ENCODE measurements at regions not wholly inside any gene's neighbourhood (a gene's known extent, or its start where the extent isn't known, plus 50 kb on each side); places are given as distances from the start of the nearest gene placed in this dataset.
"Not testable (repeated sequence)": the region's sequence is repeated elsewhere in the genome, so short reads cannot be mapped to it uniquely, and the experiment has no call there.

DNA sequence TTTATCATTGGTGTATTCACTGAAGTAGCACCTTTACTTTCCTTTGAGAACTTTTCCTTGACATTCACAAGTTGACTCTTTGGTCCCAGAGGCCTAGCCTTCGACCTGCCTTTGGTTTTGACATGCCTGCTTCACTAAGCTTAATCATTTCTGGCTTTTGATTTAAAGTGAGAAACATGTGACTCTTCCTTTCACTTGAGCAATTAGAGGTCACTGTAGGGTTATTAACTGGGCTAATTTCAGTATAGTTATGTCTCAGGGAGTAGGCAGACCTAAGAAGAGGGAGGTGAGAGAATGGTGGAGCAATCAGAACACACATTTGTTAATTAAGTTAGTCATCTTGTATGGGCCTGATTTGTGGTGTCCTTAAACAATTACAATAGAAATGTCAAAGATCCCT lies 1040.7 kb upstream of the SLC39A10 start:
- no peak for DNase-seq

DNA sequence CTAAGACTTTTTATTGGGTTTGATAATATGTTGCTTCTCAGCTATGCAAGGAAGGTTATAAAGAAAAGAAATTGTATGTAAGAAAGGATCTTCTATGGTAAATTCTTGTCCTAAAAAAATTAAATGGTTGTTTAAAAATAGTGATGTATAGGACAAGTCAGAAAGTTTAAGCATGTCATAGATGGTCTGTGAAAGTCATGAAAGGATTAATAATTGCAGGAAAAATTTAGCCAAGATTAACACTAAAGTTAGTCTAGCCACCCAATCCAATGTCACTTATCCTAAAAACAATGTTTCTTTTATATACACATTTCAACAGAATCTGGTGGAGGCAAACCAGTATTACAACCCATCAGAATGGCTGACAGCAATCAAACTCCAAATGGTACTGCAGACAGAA lies 1046.7 kb upstream of the SLC39A10 start:
- no peak for DNase-seq

DNA sequence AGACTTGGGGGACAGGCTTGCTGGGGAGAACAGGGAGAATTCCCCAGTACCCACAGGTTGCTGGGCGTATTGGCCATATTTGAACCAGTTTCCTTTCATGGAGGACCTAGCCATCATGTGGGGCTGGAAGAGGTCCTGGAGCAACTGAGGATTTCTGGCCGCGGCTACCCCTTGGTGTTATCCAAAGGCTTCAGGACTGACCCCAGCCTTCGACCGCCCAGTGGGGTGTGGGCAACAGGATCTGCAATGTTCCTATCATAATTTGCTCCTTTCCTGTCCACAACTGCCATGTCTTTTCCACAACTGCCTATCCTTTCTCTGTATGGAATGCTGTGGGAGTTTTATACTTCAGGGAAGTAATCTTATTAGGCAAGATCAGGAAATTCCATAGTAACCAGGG lies 1053.6 kb upstream of the SLC39A10 start:
- no peak for DNase-seq

DNA sequence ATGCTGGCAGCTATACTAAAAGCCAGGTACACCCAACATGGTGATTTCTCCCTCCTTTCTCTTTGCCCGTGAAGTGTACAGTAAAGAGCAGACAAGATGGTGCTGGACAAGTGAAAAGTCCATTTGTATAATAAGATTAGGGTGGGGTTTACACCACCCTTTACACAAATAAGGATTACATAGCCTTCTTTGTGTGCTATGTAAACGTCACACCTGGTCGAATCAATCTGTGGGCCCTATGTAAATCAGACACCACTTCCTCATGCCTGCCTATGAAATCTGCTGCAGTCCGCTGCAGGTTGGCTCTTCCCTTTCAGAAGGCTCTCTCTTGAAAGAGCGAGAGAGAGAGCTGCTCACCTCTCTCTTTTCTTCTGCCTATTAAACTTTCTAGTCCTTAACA lies 1054.3 kb upstream of the SLC39A10 start:
- no peak for DNase-seq

DNA sequence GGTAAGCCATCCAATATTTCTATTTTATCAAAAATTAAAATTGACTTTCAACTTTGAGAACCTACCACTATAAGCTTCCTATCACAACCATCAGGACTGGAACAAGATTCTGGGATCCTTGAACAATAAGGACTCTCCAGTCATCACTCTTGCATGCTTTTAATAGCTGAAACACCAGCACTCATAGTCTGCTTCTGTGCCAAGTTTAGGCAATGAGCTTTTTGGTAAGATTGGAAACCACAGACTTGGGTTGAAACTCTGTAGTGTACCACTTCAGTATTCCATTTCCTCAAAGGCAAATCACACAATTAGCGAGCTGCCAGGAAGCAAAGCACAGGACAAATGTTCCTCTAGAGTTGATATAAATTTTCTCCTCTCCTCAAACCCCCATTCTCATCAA lies 1065.8 kb upstream of the SLC39A10 start:
- no peak for DNase-seq

DNA sequence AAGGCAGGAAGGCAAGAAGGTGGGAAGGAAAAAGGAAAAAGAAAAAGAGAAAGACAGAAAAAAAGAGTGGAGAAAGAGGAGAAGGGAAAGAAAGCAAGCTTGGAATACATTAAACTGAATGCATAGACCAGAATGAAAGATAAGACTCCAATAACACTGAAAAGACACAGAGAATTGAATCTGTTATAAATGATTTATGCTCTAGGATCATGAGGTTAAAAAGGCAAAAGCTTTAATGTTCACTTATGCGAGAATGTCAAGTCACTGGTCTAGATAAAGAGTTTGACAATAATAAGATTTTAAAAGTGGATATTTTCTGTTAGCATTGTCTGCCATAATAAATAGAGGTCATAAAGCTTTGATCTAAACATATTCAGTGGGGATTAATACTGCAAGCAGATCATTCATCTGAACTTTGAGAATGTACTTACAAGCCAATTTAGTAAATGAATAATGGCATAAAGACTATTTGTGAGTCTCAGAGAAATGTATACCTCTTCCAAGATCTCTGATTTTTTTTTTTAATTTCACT lies 1069.2 kb upstream of the SLC39A10 start:
- no peak for DNase-seq

DNA sequence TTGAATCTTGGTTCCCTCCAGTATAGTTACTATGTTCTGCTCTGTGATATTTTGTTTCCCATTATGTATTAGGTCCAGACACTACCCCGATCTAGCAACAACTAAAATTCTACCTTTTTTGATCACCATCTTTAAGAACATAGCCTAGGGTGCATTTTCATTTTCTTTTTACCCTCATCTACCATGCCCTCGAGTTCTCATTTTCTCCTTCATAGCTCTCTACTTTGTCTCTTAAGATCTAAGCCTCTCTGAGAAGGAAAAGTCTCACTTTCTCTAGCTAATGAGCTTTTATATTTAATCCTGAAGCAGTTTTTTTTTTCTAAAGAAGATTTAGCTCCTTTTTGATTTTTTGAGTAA lies 1089.4 kb upstream of the SLC39A10 start:
- no peak for DNase-seq

DNA sequence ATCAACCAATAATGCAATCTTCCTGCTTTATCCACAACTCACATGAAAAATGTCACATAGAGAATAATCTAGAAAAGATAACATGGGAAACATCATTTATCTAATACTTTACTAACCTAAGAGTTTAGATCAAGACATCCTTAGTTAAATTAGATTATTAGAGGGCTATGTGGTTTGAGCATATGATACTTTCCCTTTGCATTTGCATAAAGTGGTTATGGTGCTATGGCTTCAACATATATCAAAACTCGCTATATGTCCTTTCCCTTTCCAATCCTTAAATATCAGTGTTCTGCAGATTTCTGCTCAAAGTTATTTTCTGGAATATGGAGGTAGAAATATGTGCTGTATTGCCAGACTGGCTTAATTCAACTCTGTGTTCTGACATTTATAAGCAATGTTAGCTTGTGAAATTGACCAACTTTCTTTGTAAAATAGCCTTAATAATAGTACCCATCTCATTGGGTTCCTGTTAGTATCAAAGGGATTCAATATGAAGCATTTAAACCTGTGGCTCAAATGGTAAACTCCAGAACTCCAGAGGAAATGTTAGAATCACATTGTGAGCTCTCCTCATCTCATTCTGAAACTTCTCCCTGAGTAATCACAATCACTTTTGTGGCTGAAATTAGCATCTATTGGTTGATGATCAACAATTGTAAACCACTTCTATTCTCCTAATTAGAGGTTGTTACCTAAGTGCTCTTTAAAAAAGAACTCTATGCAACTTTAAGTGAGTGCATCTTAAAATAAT lies 1089.9 kb upstream of the SLC39A10 start:
- DNase-seq, result no peak

DNA sequence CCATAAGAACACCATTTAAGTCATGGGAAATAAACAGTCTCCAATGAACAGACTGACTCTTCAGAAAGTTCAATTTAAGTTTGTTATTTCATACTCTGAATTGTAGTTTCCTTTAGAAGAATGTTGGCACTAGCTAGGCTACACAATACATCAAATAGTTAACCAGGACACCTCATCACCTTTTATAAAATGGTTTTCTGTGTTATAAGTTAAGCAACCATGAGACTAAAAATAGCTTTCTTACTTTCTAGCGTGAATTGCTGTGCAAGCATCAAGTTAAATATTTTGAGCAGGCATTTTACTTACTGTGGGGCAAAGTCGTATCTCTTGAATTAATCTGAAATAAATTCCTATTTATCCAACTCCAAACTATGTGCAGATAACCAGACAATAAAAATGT lies 1092.6 kb upstream of the SLC39A10 start:
- DNase-seq, result peak; percentile 1

DNA sequence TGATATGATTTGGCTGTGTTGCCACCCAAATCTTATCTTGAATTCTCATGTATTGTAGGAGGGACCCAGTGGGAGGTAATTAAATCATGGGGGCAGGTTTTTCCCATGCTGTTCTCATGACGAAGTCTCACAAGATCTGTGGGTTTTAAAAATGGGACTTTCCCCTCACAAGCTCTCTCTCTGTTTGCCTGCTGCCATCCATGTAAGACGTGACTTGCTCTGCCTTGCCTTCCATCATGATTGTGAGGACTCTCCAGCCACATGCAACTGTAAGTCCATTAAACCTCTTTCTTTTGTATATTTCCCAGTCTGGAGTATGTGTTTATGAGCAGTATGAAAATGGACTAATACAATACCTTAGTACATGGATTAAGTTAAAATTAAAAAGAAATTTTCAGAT lies 1094.7 kb upstream of the SLC39A10 start:
- DNase-seq, result no peak

DNA sequence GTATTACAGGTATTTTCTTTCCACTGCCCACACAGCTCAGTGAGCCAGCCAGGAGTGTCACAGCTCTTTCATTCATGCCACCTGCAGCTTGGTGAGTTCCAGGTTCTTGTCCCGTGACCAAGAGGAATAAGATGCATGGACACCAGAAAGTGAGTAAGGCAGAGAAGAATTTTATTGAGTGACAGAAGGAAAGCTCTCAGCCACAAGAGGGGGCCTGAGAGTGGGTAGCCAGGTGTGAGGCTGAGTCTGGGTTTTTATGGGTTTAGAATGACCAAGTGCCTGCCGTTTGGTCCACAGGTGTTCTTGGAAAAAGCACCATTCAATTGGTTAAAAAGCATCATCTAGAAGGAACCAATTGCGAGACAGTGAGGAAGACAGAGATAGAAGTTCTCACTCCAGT lies 1097.1 kb upstream of the SLC39A10 start:
- no peak for DNase-seq

DNA sequence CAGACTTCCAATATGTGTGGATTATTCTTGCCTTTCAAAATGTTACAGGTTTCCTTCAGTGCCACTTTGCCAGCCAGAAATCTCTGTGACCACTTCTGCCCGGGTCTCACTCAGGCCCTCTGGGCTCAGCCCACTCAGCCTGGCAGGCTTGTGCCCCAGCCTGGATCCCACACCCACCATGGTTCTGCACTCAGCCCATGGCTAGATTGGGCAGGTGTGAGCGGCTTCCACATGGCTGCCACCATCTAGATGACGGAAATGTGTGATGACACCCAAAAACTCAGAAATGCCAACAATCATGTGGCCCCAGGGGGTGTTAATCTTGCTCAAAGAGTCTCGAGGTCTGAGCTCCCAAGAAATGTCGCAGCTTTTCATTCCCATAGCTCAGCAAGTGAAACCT lies 1097.5 kb upstream of the SLC39A10 start:
- no peak for DNase-seq

DNA sequence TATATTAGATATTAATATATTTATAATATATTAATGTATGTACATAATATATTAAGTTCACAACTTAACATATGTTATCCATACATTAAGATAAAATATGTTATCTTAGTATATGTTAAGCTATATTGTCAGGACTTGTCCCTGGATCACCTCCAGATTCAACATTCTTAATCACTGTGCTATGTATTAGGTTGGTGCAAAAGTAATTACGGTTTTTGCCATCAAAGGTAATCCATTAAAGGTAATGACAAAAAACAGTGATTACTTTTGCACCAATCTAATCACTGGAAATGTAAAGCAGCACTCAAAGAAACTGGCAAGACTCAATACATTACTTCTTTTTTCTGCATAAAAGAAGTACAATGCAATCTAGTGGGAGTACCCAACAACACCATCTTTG lies 1099.0 kb upstream of the SLC39A10 start:
- DNase-seq, result no peak

DNA sequence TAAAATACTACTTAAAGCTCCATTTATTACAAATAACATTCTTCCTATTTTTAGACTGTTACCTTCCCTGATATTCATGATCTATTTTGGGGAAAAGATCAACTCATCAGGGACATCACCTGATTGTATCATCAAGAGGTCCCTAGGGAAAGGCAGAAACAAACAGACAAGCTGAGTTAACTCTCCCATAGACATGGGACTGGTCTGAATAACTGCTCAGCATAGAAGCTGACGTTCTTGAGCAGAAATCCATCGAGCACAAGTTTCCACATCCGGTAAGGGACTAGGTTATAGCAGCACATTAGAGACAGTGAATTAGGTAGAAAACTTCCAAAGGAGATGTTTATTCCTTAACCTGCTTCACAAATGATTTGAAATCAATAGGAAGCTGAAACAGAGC lies 1100.4 kb upstream of the SLC39A10 start:
- no peak for DNase-seq

DNA sequence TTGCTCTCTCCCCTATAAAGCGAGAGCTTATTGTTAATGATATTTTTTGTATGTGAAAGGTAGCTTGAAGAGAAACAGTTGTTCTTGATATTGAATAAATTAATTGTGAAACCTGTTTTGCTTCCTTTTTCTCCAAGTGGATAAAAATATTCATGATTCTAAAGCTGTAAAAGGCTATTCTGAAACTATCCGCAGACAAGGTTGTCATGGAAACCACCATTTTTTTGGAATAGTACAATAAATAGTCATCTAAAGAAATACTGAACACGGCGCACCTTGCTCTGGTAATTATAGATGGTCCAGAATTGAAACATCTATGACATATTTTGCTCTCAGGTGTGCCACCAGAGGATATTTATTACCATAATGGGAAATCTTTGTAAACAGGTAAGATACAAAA lies 1103.0 kb upstream of the SLC39A10 start:
- DNase-seq, result no peak

DNA sequence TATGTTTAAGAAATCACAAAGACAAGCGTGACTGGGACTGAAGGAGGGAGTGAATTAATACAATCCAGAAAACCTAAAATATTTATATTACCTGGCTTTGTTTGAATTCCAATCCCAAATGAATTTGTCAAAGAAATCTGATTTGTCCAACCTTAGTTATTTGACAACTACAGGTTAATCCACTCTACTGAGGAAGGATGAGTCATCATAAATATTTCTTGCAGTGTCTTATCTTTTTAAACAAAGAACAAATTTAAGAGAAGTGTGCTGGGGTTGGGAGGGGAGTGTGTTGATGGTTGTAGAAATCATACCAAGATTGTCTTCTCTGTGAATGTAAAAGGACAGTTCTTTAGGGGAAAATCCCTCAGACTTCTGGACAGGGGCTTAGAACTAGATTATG lies 1106.3 kb upstream of the SLC39A10 start:
- DNase-seq, result no peak

DNA sequence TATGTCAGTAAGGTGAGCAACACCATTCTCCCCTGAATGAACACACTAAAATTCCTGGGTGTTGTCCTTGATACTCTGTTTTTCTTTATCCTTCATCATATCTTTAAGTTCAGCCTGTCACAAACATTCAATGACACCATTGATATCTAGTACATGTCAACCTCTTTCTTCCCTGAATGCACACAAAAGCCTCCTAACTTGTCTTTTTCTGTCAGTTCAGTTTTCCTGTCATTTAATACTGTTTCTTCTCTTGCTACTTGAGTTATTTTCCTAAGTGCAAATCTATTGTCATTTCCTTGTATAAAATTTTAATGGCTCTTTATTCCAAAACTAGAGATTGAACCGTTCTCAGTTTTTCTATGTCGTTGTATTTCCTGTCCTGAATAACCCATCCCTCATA lies 1107.6 kb upstream of the SLC39A10 start:
- no peak for DNase-seq

DNA sequence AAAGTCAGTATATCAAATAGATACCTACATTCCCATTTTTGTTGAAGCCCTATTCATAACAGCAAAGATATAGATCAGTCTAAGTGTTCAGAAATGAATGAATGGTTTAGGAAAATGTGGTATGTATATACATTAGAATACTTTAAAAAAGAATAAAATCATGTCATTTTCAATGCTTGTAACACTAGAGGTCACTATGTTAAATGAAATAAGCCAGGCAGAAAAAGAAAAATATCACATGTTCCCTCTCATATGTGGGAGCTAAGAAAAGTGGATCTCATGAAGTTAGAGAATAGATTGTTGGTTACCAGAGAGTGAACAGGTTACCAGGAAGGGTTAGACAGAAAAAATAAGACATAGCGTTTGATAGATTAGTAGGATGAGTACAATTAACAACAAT lies 1111.0 kb upstream of the SLC39A10 start:
- peak; percentile 2 for DNase-seq

DNA sequence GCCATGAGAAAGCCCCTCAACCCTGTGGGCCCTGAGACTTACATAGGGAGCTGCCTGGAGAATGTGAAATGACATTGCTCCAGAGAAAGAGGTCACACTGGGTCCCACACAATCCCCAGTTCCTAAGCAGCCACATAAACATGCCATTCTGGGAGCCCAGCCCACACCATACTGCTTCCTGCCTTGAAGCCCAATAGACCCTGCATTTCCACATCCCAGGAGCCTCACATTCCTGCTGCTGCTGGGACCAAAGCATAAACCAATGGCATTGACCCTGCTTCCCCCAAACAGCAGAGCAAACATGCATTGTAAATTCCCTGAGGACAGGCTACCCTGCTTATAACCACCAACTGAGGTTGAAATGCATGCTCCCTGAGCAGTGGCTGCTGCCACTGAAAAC lies 1117.6 kb upstream of the SLC39A10 start:
- no peak for DNase-seq

DNA sequence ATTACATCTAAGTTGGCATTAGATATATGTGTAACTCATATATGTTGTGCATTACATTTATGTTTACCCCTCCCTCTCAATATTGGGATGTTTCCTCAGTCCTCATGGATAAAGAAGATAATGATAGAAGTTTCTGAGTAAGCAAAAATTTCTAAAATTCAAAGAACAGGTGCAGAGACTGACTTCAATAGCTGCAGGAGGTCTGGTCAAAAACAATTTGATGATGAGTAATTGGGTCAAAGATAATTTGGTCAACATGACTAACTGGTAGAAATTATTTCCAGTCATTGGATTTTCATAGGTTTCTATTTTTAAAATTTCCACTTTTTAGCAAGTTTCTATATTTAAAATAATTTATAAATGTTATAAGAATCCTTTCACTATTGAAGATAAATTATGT lies 1130.9 kb upstream of the SLC39A10 start:
- DNase-seq, result no peak

DNA sequence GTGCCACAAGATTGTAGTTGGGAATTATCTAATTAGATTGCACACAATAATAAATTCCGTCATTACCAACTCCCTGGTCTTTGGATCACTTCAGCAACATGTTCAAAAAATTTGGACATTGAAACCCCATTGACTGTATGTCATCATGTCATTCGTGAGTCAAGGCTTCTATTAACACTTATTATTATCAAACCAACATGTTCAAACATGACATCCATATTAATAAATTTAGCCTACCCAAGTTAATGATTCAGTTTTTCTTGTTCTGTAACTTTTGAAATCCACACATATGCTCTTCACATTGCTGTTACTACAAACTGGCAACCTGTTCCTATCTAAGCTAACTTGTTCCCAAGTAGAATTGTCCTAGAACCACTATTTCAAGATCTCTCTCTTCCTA lies 1142.7 kb upstream of the SLC39A10 start:
- DNase-seq, result no peak

DNA sequence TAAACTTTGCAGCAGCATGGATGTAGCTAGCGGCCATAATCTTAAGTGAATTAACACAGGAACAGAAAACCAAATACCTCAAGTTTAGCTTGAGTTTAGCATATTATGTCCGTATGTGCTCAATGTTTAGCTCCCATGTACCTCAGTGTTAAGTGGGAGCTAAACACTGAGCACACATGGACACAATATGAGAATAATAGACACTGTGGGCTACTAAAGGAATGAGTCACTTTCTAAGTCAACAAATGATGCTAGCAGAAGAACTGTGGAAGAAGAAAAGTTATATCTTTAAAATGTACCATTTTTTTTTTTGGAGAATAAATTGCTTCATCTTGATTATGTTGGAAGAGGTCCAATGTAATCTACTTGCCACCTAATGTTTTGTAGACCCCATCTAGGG lies 1146.0 kb upstream of the SLC39A10 start:
- peak; percentile 31 for DNase-seq

DNA sequence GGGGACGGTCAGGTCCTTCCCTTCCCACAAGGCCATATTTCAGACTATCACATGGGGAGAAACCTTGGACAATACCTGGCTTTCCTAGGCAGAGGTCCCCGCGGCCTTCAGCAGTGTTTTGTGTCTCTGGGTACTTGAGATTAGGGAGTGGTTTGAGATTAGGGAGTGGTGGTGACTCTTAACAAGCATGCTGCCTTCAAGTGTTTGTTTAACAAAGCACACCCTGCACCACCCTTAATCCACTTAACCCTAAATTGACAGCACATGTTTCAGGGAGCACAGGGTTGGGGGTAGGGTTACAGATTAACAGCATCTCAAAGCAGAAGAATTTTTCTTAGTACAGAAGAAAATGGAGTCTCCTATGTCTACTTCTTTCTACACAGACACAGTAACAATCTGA lies 1152.2 kb upstream of the SLC39A10 start:
- DNase-seq, result not testable (repeated sequence)

DNA sequence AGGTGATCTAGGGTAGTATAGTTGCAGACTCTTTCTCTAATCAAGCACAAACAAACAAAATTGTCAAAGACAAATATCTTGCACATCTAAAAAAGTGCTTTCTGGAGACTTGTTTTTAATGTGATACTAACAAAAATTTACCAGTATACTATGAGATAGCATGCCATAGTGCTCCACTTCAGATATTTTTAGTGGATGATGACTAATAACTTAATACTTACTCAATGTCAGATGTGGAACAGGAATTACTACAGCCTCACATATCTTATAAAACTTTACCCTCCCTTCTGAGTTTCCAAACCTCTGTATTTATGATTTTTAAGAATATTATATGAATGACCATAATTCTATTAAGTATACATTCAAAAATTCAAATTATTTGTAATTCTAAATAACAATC lies 1162.0 kb upstream of the SLC39A10 start:
- DNase-seq, result peak; percentile 4

DNA sequence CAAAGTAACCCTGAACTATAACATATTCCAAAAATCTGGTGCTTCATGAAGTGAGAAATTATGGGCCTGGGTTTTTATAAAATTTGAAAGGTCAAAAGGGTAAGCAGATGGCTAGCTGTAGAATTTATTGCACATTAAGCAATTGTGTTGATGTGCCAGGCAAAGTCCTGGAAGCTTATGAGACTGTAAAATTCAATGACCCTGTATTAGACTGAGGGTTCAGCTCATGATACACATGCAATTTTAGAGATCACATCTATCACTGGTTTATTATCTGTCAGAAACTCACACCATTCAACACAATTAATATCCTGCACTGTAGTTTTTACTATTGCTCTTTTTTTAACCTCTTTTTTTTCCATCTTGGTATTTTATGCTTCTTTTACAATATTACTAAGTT lies 1162.6 kb upstream of the SLC39A10 start:
- DNase-seq, result no peak

All from fibroblast of skin of abdomen (primary cell).